ENCODE measurements at regions not wholly inside any gene's neighbourhood (a gene's known extent, or its start where the extent isn't known, plus 50 kb on each side); places are given as distances from the start of the nearest gene placed in this dataset.

DNA sequence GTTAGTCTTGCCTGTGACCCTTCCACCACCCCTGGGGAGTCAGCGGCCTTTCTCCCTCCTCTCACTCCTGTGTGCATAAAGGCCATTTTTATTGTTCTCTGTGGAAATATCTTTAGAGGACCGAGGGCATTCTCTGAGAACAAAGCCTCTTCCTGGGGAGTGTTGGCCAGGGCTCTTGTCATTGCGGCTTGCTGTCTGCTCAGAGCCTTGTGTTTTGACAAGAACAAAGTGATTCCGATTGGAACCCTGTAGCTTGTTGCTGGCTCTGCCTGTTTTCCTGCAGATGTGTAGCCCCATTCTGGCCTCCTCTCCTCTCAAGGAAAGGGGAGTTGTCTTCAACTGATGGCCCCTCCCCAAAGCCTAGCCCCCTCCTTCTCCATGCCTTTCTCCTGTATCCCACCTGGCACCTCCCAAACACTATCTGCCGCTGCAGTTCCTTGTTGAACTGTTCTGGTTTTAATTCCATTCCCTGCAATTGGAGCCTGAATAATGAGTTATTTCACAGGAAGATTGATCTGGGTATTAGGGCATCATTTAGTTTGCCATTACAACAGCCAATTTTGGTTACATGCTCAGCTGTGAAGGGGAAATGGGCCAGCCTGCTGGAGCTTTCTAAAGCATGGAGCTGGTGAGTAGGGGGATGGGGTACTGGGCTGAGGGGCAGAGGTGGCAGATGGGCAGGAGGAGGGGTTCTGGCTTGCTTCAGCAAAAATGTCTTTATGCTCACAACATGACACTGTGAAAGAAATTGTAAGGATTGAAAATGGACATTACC is 252.5 kb downstream of the LRFN2 start:
- Histone ChIP-seq H3K36me3 (no peaks in the 10 kb centered on the region), H3K9me3 (no peaks in the 10 kb centered on the region), H3K27me3 (no peaks in the 10 kb centered on the region), H3K4me3 (no peak overlapping the region), H3K27ac (no peak overlapping the region), H3K4me1 (no peaks in the 10 kb centered on the region)
- TF ChIP-seq POLR2A (IDR thresholded peaks at IDR 0.05): no peak
- no peak for DNase-seq
- intact Hi-C loops (cut with DNase I; ENCODE audit: low total_unique reads): no loop called here

DNA sequence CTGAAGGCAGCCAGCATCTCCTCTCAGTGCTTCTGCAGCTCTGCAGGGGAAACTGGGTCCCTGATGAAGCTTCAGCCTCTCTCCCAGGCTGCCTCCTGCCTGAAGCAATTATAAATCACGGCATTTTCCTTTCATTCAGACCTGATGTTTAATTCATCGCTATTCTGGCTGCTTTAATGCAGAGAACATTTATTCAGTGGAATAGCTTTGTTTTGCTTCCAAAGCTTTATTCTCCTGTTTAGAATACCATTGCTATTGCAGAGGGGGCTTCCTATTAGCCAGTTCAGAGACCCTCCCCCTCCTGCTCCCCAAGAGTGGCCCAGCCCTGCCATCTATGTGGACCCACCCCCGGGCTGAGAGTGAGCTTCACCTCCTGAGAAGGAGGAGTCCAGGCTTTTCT is 255.6 kb downstream of the LRFN2 start:
- Histone ChIP-seq H3K4me1 (no peaks in the 10 kb centered on the region), H3K27me3 (no peaks in the 10 kb centered on the region), H3K36me3 (no peaks in the 10 kb centered on the region), H3K9me3 (no peaks in the 10 kb centered on the region), H3K27ac (no peak overlapping the region), H3K4me3 (no peak overlapping the region)
- intact Hi-C loops (cut with DNase I; ENCODE audit: low total_unique reads): no loop called here
- TF ChIP-seq CTCF (IDR thresholded peaks at IDR 0.05) (no peak), POLR2A (IDR thresholded peaks at IDR 0.05) (no peak)
- DNase-seq: no peak

DNA sequence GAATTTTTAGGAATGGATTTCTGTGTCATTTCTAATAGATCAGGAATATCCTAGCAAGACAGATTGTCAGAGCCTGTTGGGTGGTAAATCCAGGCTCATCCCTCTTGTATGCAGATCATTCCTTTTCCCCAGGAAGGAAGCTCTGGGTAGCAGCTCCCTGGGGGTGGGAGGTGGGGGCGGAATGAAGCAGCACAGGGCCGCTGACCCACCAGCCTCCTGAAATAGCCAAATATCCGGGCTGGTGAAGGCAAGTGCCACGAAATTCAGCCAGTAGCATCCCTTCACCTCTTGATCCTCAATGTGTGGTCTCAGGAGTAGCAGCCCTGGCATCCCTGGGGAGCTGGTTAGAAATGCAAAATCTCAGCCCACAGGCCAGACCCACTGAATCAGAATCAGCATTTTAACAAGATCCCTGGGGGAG is 256.9 kb downstream of the LRFN2 start:
- Histone ChIP-seq H3K27ac (no peak overlapping the region), H3K27me3 (no peaks in the 10 kb centered on the region), H3K4me1 (no peaks in the 10 kb centered on the region), H3K4me3 (no peak overlapping the region), H3K36me3 (no peaks in the 10 kb centered on the region), H3K9me3 (no peaks in the 10 kb centered on the region)
- no peak for TF ChIP-seq CTCF (IDR thresholded peaks at IDR 0.05)
- TF ChIP-seq POLR2A (IDR thresholded peaks at IDR 0.05): no peak
- intact Hi-C loops (cut with DNase I; ENCODE audit: low total_unique reads): no loop called here
- no peak for DNase-seq

DNA sequence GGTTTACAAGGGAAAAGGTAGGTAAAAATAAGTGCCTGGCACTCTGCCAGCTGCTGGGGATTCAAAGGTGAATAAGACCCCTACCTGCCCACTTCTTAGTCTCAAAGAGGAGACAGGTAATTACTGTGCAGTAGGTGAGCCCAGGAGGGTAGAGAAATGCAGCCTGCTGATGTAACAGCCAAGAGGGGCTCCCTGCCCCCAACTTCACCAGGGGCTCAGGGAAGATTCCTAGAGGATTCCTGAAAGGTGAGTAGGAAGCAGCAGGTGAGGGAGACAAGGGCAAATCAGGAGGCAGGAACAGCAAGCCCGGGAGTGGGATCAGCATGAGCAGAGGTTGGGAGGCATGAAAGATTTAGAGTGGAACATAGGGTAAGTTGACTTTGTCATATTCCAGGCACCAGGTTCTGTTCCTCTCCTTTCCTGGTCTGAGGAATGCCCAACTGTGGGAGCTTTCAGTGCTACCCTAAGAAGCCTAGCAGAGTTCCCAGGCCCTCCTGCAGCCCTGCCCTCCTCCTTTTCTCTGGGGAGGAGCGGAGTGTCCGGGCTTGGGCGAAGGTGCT is 258.1 kb downstream of the LRFN2 start:
- H3K36me3 ChIP-seq: no peaks in the 10 kb centered on the region
- H3K4me1 ChIP-seq: no peaks in the 10 kb centered on the region
- H3K4me3 ChIP-seq: no peak overlapping the region
- no peak overlapping the region for H3K27ac ChIP-seq
- H3K27me3 ChIP-seq: no peaks in the 10 kb centered on the region
- no peak for DNase-seq
- no peaks in the 10 kb centered on the region for H3K9me3 ChIP-seq
- TF ChIP-seq POLR2A (IDR thresholded peaks at IDR 0.05) (no peak), CTCF (IDR thresholded peaks at IDR 0.05) (no peak)
- intact Hi-C loops (cut with DNase I; ENCODE audit: low total_unique reads): no loop called here

- H3K27ac ChIP-seq: no peak overlapping the region
- intact Hi-C loops (cut with DNase I; ENCODE audit: low total_unique reads): no loop called here
Observed at GRCh38 chr6:40328386-40328985, 258.7 kb downstream of the LRFN2 start.

More at GRCh38 chr6:40328386-40328985, 258.7 kb downstream of the LRFN2 start:
- Histone ChIP-seq H3K27me3 (no peaks in the 10 kb centered on the region), H3K4me1 (no peaks in the 10 kb centered on the region), H3K9me3 (no peaks in the 10 kb centered on the region), H3K4me3 (no peak overlapping the region), H3K36me3 (no peaks in the 10 kb centered on the region)
- DNase-seq: no peak
- TF ChIP-seq CTCF (IDR thresholded peaks at IDR 0.05) (peak in 2 of 4 experiments; percentile 22 to 32), POLR2A (IDR thresholded peaks at IDR 0.05) (no peak)
